Neural progenitor cell (in vitro differentiated cells): ENCODE measurements at regions not wholly inside any gene's neighbourhood (a gene's known extent, or its start where the extent isn't known, plus 50 kb on each side); places are given as distances from the start of the nearest gene placed in this dataset.

Experiments
- DNase-seq: peaks from one replicate; pipeline ENCODE4 v3.0.0-alpha.2; 2016; ENCODE audit warnings: low spot score
- H2AFZ ChIP-seq: fragments of 200-600 bp; sonication (generic); replicated peaks from 2 replicates; pipeline ENCODE4 v1.6.1; 2016; ENCODE audit warnings: antibody characterized with exemption
- H3F3A ChIP-seq: fragments of 200-600 bp; sonication (generic); 2 replicates; pipeline ENCODE4 v1.6.1; 2016; ENCODE audit warnings: antibody characterized with exemption, low read depth
- H3K27ac ChIP-seq: fragments of 200-600 bp; sonication (generic); 2 replicates; pipeline ENCODE4 v1.5.1; 2016; ENCODE audit warnings: mild to moderate bottlenecking
- H3K27me3 ChIP-seq: fragments of 200-600 bp; sonication (generic); 2 replicates; pipeline ENCODE4 v1.6.1; 2016; ENCODE audit warnings: mild to moderate bottlenecking, moderate library complexity
- H3K36me3 ChIP-seq: fragments of 200-600 bp; sonication (generic); 2 replicates; pipeline ENCODE4 v1.5.1; 2016
- H3K4me1 ChIP-seq: fragments of 200-600 bp; sonication (generic); 2 replicates; pipeline ENCODE4 v1.6.1; 2016; ENCODE audit warnings: mixed run types
- H3K4me2 ChIP-seq: fragments of 200-600 bp; sonication (generic); 2 replicates; pipeline ENCODE4 v1.6.1; 2016
- H3K4me3 ChIP-seq: fragments of 200-600 bp; sonication (generic); 2 replicates; pipeline ENCODE4 v1.5.1; 2016
- H3K79me2 ChIP-seq: fragments of 200-600 bp; sonication (generic); 2 replicates; pipeline ENCODE4 v1.6.1; 2016; ENCODE audit warnings: low read depth
- H3K9ac ChIP-seq: fragments of 200-600 bp; sonication (generic); 2 replicates; pipeline ENCODE4 v1.6.1; 2016
- H3K9me3 ChIP-seq: fragments of 200-600 bp; sonication (generic); 2 replicates; pipeline ENCODE4 v1.5.1; 2016; ENCODE audit warnings: low read depth
- H4K20me1 ChIP-seq: fragments of 200-600 bp; sonication (generic); 2 replicates; pipeline ENCODE4 v1.6.1; 2016; ENCODE audit warnings: low read depth
- H3K27ac Mint-ChIP-seq: 3 replicates; pipeline ENCODE4 v1.8.0; 2021; ENCODE audit warnings: mixed read lengths
- H3K27me3 Mint-ChIP-seq: 2 replicates; pipeline ENCODE4 v1.8.0; 2022; ENCODE audit warnings: low read depth, mild to moderate bottlenecking, inconsistent platforms, moderate library complexity, mixed read lengths; ENCODE audit not compliant: insufficient read depth
- H3K36me3 Mint-ChIP-seq: 3 replicates; pipeline ENCODE4 v1.8.0; 2021; ENCODE audit warnings: mixed read lengths
- H3K4me1 Mint-ChIP-seq: 3 replicates; pipeline ENCODE4 v1.8.0; 2021; ENCODE audit warnings: mixed read lengths
- H3K4me3 Mint-ChIP-seq: 3 replicates; pipeline ENCODE4 v1.8.0; 2021; ENCODE audit warnings: mild to moderate bottlenecking, moderate library complexity, mixed read lengths
- H3K9me3 Mint-ChIP-seq: 3 replicates; pipeline ENCODE4 v1.8.0; 2020; ENCODE audit warnings: mixed read lengths
- CTCF ChIP-seq: fragments of 200-600 bp; sonication (generic); IDR thresholded peaks from 2 replicates; pipeline ENCODE4 v1.5.1; 2017; ENCODE audit warnings: antibody characterized with exemption, mild to moderate bottlenecking
- EZH2 ChIP-seq: fragments of 200-600 bp; sonication (generic); IDR thresholded peaks from 2 replicates; pipeline ENCODE4 v1.6.1; 2017; ENCODE audit warnings: antibody characterized with exemption, mild to moderate bottlenecking, moderate library complexity
- EZH2phosphoT487 ChIP-seq: fragments of 200-600 bp; sonication (generic); IDR thresholded peaks from 2 replicates; pipeline ENCODE4 v1.6.1; 2017; ENCODE audit warnings: antibody characterized with exemption

GRCh38 chr5:106876298-106876622 is 794.5 kb downstream of the EFNA5 start:
- no peak overlapping the region for H3K4me2 ChIP-seq
- no peak overlapping the region for H3K27ac Mint-ChIP-seq
- H3K27ac ChIP-seq = no peak overlapping the region
- H3K4me3 ChIP-seq = no peak overlapping the region
- no peaks in the 10 kb centered on the region for H3K79me2 ChIP-seq
- H3K27me3 ChIP-seq = no peaks in the 10 kb centered on the region
- H3K9ac ChIP-seq = no peak overlapping the region
- no peak for DNase-seq
- no peak overlapping the region for H2AFZ ChIP-seq
- H3K4me1 Mint-ChIP-seq = peaks cover 4% of the 10 kb centered on the region
- TF ChIP-seq EZH2phosphoT487 = no peak
- no peak for TF ChIP-seq EZH2
- no peak for TF ChIP-seq CTCF
- no peaks in the 10 kb centered on the region for H3K36me3 ChIP-seq
- peaks cover 12% of the 10 kb centered on the region for H3K9me3 Mint-ChIP-seq
- no peak overlapping the region for H3K4me3 Mint-ChIP-seq
- H3K4me1 ChIP-seq = no peaks in the 10 kb centered on the region
- H4K20me1 ChIP-seq = no peaks in the 10 kb centered on the region
- H3F3A ChIP-seq = no peaks in the 10 kb centered on the region
- no peaks in the 10 kb centered on the region for H3K27me3 Mint-ChIP-seq
- peaks cover 8% of the 10 kb centered on the region for H3K9me3 ChIP-seq
- no peaks in the 10 kb centered on the region for H3K36me3 Mint-ChIP-seq

GRCh38 chr5:106875591-106876297 is 795.0 kb downstream of the EFNA5 start:
- Histone ChIP-seq H3K4me3 (no peak overlapping the region), H4K20me1 (no peaks in the 10 kb centered on the region), H3K4me1 (no peaks in the 10 kb centered on the region), H3K27ac (no peak overlapping the region), H3K36me3 (no peaks in the 10 kb centered on the region), H2AFZ (no peak overlapping the region), H3K4me2 (no peak overlapping the region), H3K27me3 (no peaks in the 10 kb centered on the region), H3K9me3 (peaks cover 8% of the 10 kb centered on the region), H3K9ac (no peak overlapping the region), H3K79me2 (no peaks in the 10 kb centered on the region), H3F3A (no peaks in the 10 kb centered on the region)
- TF ChIP-seq CTCF (peak; percentile 52), EZH2 (no peak), EZH2phosphoT487 (no peak)
- peaks cover 4% of the 10 kb centered on the region for H3K4me1 Mint-ChIP-seq
- no peaks in the 10 kb centered on the region for H3K27me3 Mint-ChIP-seq
- DNase-seq = peak; percentile 11
- no peaks in the 10 kb centered on the region for H3K36me3 Mint-ChIP-seq
- H3K27ac Mint-ChIP-seq = no peak overlapping the region
- H3K9me3 Mint-ChIP-seq = peaks cover 12% of the 10 kb centered on the region
- H3K4me3 Mint-ChIP-seq = no peak overlapping the region

GRCh38 chr5:106874974-106875373 is 795.8 kb downstream of the EFNA5 start:
- TF ChIP-seq CTCF (no peak), EZH2phosphoT487 (no peak), EZH2 (no peak)
- H3K9me3 Mint-ChIP-seq = peaks cover 12% of the 10 kb centered on the region

More at GRCh38 chr5:106874974-106875373, 795.8 kb downstream of the EFNA5 start:
- H3K36me3 Mint-ChIP-seq = no peaks in the 10 kb centered on the region
- no peak overlapping the region for H3K9ac ChIP-seq
- peaks cover 4% of the 10 kb centered on the region for H3K4me1 Mint-ChIP-seq
- no peak overlapping the region for H3K27ac Mint-ChIP-seq
- H3K9me3 ChIP-seq = peaks cover 8% of the 10 kb centered on the region
- H3F3A ChIP-seq = no peaks in the 10 kb centered on the region
- no peaks in the 10 kb centered on the region for H3K4me1 ChIP-seq
- H3K79me2 ChIP-seq = no peaks in the 10 kb centered on the region
- no peak overlapping the region for H3K4me3 ChIP-seq
- no peak overlapping the region for H3K4me2 ChIP-seq
- no peak overlapping the region for H2AFZ ChIP-seq
- H3K27me3 Mint-ChIP-seq = no peaks in the 10 kb centered on the region
- no peak overlapping the region for H3K4me3 Mint-ChIP-seq
- H3K27me3 ChIP-seq = no peaks in the 10 kb centered on the region
- DNase-seq = no peak
- no peaks in the 10 kb centered on the region for H3K36me3 ChIP-seq
- H3K27ac ChIP-seq = no peak overlapping the region
- H4K20me1 ChIP-seq = no peaks in the 10 kb centered on the region
